IPS-18a (cell line): ENCODE measurements at regions not wholly inside any gene's neighbourhood (a gene's known extent, or its start where the extent isn't known, plus 50 kb on each side); places are given as distances from the start of the nearest gene placed in this dataset.
"Not testable (repeated sequence)": the region's sequence is repeated elsewhere in the genome, so short reads cannot be mapped to it uniquely, and the experiment has no call there.

Experiments
- H3K27ac ChIP-seq: one replicate; pipeline ENCODE4 v1.5.1; 2013; ENCODE audit warnings: low read length
- H3K27me3 ChIP-seq: one replicate; pipeline ENCODE4 v1.6.1; 2013; ENCODE audit warnings: mild to moderate bottlenecking, low read length; ENCODE audit not compliant: control insufficient read depth, insufficient read depth
- H3K36me3 ChIP-seq: one replicate; pipeline ENCODE4 v1.6.1; 2013; ENCODE audit warnings: low read depth, low read length; ENCODE audit not compliant: control insufficient read depth
- H3K4me1 ChIP-seq: one replicate; pipeline ENCODE4 v1.6.1; 2013; ENCODE audit warnings: low read depth, low read length; ENCODE audit not compliant: control insufficient read depth
- H3K4me3 ChIP-seq: one replicate; pipeline ENCODE4 v1.5.1; 2013; ENCODE audit warnings: low read length
- H3K9ac ChIP-seq: one replicate; pipeline ENCODE4 v1.6.1; 2013; ENCODE audit warnings: mild to moderate bottlenecking, low read length, moderate library complexity
- H3K9me3 ChIP-seq: one replicate; pipeline ENCODE4 v1.6.1; 2013; ENCODE audit warnings: low read depth, low read length; ENCODE audit not compliant: control insufficient read depth

DNA sequence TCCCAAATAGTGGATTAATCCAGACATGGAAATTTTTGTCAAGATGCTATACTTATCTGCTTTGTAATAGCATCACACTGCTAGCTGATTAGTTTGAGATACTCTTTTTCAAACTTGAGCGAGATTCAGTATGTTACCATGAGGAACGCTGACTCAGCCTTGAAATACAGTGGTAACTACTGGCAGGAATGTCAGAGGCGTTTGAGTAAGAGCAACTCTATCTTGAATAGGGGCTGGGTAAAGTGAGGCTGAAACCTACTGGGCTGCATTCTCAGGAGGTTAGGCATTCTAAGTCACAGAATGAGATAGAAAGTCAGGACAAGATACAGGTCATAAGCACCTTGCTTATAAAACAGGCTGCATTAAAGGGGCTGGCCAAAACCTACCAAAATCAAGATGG lies 2519.6 kb downstream of the ARAP2 start:
- Histone ChIP-seq H3K4me3 (no peak overlapping the region), H3K4me1 (no peaks in the 10 kb centered on the region), H3K27ac (no peak overlapping the region), H3K36me3 (no peaks in the 10 kb centered on the region), H3K9ac (no peak overlapping the region), H3K27me3 (no peaks in the 10 kb centered on the region), H3K9me3 (no peaks in the 10 kb centered on the region)

DNA sequence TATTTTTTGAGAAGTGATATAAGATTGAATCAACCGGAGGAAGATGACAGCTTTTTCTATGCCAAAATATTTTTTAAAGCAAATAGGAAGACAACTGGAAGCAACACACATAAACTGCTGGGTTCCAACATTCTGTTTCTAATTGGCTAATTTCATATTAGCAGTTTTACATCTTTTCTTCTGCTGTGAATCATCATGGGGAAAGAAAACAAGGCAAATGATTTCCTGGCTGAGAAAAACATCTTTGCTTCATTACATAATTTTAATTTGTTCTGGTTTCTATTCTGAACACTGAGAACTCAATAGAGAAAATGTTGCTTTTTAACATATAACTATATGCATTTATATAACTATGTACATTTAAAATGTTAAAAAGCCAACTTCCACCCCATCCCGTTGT lies 2518.5 kb downstream of the ARAP2 start:
- H3K9ac ChIP-seq, result no peak overlapping the region
- no peaks in the 10 kb centered on the region for H3K36me3 ChIP-seq
- H3K4me3 ChIP-seq, result no peak overlapping the region
- H3K27ac ChIP-seq, result no peak overlapping the region
- H3K9me3 ChIP-seq, result no peaks in the 10 kb centered on the region
- no peaks in the 10 kb centered on the region for H3K4me1 ChIP-seq
- no peaks in the 10 kb centered on the region for H3K27me3 ChIP-seq

DNA sequence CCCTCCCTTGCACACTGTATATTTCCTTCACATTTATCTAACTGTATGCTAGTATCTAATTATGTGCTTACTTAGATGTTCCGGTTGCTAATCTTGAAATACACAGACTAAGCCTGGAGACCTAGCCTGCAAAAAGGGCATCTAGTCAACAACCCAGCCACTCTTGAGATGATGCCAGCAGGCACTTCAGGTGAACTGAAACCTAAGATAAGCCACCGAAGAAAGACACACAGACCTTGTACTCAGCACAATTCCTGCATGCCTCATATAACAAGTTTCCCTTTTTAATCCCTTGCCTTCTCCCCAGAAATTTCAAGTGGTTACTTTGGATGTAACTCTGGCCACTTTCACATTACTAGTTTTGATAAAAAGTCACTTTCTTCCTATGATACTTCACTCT lies 2506.6 kb downstream of the ARAP2 start:
- no peaks in the 10 kb centered on the region for H3K9me3 ChIP-seq
- no peak overlapping the region for H3K4me3 ChIP-seq
- H3K4me1 ChIP-seq, result no peaks in the 10 kb centered on the region
- H3K36me3 ChIP-seq, result no peaks in the 10 kb centered on the region
- no peak overlapping the region for H3K9ac ChIP-seq
- H3K27me3 ChIP-seq, result no peaks in the 10 kb centered on the region
- H3K27ac ChIP-seq, result no peak overlapping the region

DNA sequence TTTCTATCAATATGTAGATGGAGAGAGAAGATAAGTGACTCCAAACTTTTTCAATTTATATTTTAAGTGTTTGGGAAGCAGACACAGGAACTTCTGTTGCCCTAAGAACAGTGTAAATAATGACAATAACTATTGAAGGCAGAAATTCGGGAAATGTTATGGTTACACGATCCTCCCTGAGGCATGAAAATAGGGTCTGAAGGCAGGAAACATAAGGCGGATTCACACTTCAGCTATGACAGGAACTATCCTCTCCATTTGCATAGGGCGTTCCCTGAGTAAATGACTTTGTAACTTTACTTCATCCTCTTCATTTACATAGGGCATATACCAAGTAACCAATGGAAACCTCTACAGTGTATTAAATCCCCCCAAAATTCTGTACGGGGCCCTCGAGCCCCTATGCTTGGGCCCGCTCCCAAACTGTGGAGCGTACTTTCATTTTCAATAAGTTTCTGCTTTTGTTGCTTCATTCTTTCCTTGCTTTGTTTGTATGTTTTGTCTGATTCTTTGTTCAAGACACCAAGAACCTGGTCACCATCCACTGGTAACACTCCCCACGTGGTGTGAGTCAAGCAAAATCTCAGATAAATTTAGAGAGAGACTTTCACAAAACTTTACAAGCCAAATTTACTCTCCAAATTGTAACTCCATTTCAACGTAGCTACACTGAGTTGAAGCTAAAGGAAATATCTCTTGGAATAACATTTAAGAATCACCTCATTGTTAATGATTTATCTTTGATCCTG lies 2504.3 kb downstream of the ARAP2 start:
- Histone ChIP-seq H3K9ac (no peak overlapping the region), H3K27ac (no peak overlapping the region), H3K4me1 (no peaks in the 10 kb centered on the region), H3K27me3 (no peaks in the 10 kb centered on the region), H3K36me3 (no peaks in the 10 kb centered on the region), H3K9me3 (no peaks in the 10 kb centered on the region), H3K4me3 (no peak overlapping the region)

DNA sequence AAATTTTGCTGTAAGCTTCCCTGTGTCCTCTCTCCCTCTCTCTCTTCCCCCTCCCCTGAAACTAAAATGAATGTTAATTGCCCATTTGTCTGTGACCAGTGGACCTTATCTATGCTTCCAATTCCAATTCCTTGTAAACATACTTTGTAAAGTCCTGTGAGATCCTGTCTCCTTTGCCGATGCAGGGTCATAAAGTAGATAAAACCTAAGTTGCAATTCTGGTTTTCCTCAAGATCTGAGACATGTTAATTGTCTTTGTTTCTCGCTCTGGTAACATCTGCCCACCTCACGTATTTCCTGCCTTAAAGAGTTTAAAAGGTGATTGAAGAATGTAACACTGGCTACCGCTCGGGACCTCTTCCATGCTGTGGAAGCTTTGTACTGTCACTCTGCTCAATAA lies 2503.4 kb downstream of the ARAP2 start:
- H3K27me3 ChIP-seq, H3K36me3 ChIP-seq, H3K27ac ChIP-seq, H3K4me3 ChIP-seq, H3K9me3 ChIP-seq, H3K4me1 ChIP-seq, H3K9ac ChIP-seq: not testable (repeated sequence)

DNA sequence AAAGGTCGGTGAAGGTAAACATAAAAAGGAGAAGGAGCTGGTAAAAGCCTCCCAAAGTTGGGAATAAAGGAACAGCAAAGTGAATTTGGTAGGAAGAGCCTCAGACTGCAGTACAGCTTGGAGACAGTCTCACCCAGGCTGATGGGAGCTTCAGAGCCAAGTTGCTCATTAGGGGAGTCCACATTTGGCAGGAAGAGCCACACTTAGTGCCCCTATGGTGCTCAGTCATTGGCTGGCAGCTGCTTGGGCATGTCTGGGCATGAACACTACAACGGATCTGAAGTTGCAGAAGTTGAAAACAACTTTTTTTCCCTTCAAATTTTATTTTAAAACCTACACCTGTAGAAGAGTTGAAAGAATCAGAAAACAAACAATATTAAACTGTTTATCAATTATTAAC lies 2497.3 kb downstream of the ARAP2 start:
- H3K4me3 ChIP-seq, result no peak overlapping the region
- no peaks in the 10 kb centered on the region for H3K36me3 ChIP-seq
- no peaks in the 10 kb centered on the region for H3K9me3 ChIP-seq
- H3K27ac ChIP-seq, result no peak overlapping the region
- no peak overlapping the region for H3K9ac ChIP-seq
- H3K4me1 ChIP-seq, result no peaks in the 10 kb centered on the region
- H3K27me3 ChIP-seq, result no peaks in the 10 kb centered on the region

DNA sequence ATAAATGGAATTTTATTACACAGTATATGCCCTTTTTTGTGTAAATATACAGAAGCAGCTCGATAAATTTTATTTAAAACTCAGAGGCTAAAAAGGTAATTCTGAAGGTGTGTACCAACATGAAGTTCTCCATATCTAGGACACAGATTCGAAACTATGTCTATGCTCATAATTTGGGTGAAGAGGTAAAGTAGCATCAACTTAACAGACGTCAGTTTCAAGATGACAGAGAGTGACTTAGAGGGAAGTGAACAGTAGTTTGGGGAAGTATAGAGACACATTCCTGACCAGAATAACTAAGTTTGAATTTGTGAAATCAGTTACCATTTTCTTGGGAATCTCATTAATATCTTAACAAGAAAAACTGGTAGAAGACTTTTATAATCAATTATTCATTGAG lies 2493.3 kb downstream of the ARAP2 start:
- Histone ChIP-seq H3K4me1 (no peaks in the 10 kb centered on the region), H3K4me3 (no peak overlapping the region), H3K9ac (no peak overlapping the region), H3K27me3 (no peaks in the 10 kb centered on the region), H3K9me3 (no peaks in the 10 kb centered on the region), H3K27ac (no peak overlapping the region), H3K36me3 (no peaks in the 10 kb centered on the region)

DNA sequence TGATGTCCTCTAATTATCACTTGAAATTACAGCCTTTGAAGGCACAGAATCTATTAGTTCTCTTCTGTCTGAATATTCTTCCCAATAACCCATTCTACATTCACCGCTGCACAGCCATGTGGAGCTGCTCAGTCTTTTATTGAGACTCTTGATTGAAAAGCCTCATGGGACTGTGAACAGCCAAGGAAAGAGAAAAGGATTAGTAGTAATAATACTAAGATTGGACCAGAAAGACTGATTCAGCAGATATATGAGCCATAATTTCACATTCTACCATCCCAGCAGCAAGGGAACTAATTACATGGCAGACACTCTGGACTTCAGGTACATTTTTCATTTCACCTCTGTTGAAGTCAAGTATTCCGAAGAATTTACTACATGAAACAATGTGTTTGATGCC lies 2471.7 kb downstream of the ARAP2 start:
- H3K27me3 ChIP-seq, result no peaks in the 10 kb centered on the region
- no peaks in the 10 kb centered on the region for H3K9me3 ChIP-seq
- no peak overlapping the region for H3K9ac ChIP-seq
- no peak overlapping the region for H3K4me3 ChIP-seq
- H3K27ac ChIP-seq, result no peak overlapping the region
- no peaks in the 10 kb centered on the region for H3K4me1 ChIP-seq
- H3K36me3 ChIP-seq, result no peaks in the 10 kb centered on the region

DNA sequence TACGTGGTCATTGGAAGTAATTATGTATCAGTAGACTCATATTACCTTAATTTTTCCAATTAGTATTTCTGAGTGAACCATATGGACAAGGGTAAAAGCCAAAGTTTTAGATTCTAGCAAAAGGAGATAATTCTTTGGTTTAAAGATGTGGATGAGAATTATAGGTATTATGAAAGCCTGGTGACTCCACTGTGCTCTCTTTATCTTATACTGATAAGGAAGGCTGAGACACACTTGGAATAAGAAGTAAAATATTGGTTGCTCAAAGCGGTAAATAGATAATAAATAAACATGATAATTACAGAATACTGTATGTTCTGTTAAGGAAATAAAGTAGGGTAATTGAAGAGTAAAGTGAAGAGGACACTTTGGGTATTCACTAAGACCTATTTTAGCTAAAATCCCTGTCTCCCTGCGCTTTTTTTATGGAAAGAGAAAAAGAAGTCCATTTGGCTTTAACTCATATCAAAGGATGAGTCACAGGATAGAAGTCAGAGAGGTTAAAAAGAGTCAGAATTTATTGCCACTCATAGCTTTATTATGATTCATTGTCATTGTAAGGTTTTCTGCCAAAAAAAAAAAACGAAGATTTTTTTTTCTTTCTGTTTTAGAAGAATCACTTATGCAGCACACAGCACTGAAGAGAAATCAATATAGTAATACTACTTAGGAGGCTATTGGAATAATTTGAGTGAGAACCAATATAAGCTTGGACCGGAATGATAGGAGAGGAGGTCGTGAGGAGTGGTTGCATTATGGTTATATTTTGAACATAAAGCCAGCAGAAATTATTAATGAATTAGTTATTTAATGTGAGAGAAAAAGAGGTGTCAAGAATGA lies 2463.1 kb downstream of the ARAP2 start:
- no peaks in the 10 kb centered on the region for H3K4me1 ChIP-seq
- H3K4me3 ChIP-seq, result no peak overlapping the region
- H3K36me3 ChIP-seq, result no peaks in the 10 kb centered on the region
- no peaks in the 10 kb centered on the region for H3K27me3 ChIP-seq
- no peak overlapping the region for H3K27ac ChIP-seq
- H3K9me3 ChIP-seq, result no peaks in the 10 kb centered on the region
- H3K9ac ChIP-seq, result no peak overlapping the region

DNA sequence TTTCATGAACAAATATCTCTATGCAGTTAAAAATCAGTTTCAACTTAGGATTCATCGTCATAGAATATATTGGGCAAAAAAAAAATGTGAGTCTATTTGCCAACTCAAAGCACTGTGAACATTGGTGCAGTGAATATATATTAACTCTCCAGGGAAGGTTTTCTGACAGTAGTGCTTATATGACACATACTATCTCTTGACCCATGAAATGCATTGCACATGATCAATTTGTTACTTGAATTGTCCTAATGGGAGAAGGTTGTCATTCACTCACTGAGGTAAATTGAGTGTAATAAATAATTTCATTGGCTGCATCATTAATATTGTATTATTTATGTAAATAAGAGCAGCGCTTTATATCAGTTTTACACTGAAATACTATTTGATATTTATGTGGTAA lies 2458.5 kb downstream of the ARAP2 start:
- Histone ChIP-seq H3K27me3 (no peaks in the 10 kb centered on the region), H3K36me3 (no peaks in the 10 kb centered on the region), H3K4me3 (no peak overlapping the region), H3K9ac (no peak overlapping the region), H3K9me3 (no peaks in the 10 kb centered on the region), H3K27ac (no peak overlapping the region), H3K4me1 (no peaks in the 10 kb centered on the region)

DNA sequence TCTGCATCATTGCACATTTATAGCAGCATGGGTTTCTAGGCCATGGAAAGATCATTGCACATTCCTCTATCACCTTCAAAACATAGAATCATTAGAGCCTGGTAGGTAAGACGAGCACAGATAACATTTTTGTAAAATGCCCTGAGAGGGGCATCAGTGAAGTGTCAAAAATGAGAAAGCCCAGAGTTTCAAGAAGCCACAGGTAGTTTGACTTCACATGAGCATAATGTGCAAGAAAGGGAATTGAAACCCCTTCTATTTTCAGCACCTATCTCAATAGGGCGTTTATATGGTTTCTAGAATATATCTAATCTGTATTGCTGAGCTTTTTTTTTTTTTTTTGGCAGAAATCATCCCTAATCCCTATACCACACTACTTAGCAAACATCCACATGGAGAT lies 2441.7 kb downstream of the ARAP2 start:
- H3K4me3 ChIP-seq, result no peak overlapping the region
- no peak overlapping the region for H3K27ac ChIP-seq
- no peaks in the 10 kb centered on the region for H3K27me3 ChIP-seq
- no peak overlapping the region for H3K9ac ChIP-seq
- no peaks in the 10 kb centered on the region for H3K36me3 ChIP-seq
- no peaks in the 10 kb centered on the region for H3K9me3 ChIP-seq
- H3K4me1 ChIP-seq, result no peaks in the 10 kb centered on the region

DNA sequence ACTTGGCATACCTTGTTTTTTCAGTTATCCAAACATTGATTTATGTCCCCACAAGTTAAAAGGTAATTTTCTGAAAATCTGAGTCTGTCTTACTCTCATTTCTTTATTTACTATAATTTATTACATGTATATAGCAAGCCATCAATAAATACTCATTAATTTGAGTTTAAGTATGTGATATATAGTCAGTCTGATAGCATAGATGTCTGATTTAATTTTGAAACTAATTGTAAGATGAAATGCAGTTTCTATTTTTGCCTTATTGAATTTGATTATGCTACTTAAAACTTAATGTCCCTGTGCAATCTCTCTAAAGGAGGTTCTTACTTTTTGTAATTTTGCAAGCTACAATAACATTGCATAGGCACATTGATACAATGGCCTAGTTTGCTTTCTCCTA lies 2418.6 kb downstream of the ARAP2 start:
- no peaks in the 10 kb centered on the region for H3K4me1 ChIP-seq
- no peak overlapping the region for H3K4me3 ChIP-seq
- H3K9me3 ChIP-seq, result no peaks in the 10 kb centered on the region
- H3K27ac ChIP-seq, result no peak overlapping the region
- H3K9ac ChIP-seq, result no peak overlapping the region
- no peaks in the 10 kb centered on the region for H3K27me3 ChIP-seq
- H3K36me3 ChIP-seq, result no peaks in the 10 kb centered on the region
